Fibroblast of pulmonary artery (primary cell): ENCODE measurements at regions not wholly inside any gene's neighbourhood (a gene's known extent, or its start where the extent isn't known, plus 50 kb on each side); places are given as distances from the start of the nearest gene placed in this dataset.

Source experiments
- DNase-seq: peaks from one replicate; pipeline ENCODE4 v3.0.0-alpha.2; 2010; ENCODE audit warnings: low read depth
- H3K4me3 ChIP-seq: replicated peaks from 2 replicates; pipeline ENCODE4 v1.5.1; 2011; ENCODE audit warnings: low read depth, mild to moderate bottlenecking, control low read depth, low read length, moderate library complexity
- TF ChIP-seq, protein P1 (sequence below): IDR thresholded peaks from 2 replicates; pipeline ENCODE4 v1.5.1; 2011; ENCODE audit warnings: mild to moderate bottlenecking, control low read depth, low read length, inconsistent platforms; ENCODE audit errors: missing control alignments

DNA sequence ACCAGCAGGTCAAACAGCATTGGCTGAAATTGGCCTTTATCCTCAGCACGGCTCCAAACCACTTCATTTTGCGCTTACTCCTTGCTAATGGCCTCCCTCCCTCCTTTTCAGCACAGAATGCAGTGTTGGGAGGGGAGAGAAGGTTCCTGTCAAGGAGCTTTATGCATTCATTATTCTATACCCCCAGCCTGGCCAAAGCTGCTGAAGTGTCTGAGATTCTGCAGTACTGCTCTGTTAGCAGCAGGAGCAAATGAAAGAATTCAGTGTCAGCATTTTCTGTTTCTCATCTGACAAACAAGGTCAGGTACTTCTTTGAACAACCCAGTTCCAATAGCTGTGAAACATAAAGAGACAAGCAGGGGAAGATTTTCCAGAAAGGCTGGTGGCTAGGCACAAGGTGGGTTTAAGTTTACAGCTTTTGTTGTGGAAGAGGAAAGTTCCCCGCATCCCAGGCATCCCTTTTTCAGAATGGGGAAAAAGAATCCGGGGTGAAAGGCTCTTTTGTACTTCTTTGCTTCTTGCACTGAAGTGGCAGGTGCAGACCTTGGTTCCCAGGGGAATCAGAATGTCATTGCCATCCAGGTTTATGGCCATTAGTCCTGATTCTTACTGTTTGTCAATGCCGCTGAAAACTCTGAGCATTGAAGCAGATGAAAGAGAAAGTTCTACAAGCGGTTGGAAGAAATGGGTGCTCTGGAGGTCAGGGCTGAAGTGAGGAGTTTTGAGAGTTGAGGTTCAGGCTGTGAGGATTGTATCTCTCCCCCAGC lies 109.3 kb upstream of the APC start:
- TF ChIP-seq, protein P1, sequence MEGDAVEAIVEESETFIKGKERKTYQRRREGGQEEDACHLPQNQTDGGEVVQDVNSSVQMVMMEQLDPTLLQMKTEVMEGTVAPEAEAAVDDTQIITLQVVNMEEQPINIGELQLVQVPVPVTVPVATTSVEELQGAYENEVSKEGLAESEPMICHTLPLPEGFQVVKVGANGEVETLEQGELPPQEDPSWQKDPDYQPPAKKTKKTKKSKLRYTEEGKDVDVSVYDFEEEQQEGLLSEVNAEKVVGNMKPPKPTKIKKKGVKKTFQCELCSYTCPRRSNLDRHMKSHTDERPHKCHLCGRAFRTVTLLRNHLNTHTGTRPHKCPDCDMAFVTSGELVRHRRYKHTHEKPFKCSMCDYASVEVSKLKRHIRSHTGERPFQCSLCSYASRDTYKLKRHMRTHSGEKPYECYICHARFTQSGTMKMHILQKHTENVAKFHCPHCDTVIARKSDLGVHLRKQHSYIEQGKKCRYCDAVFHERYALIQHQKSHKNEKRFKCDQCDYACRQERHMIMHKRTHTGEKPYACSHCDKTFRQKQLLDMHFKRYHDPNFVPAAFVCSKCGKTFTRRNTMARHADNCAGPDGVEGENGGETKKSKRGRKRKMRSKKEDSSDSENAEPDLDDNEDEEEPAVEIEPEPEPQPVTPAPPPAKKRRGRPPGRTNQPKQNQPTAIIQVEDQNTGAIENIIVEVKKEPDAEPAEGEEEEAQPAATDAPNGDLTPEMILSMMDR: no peak
- H3K4me3 ChIP-seq: no peak overlapping the region
- no peak for DNase-seq

DNA sequence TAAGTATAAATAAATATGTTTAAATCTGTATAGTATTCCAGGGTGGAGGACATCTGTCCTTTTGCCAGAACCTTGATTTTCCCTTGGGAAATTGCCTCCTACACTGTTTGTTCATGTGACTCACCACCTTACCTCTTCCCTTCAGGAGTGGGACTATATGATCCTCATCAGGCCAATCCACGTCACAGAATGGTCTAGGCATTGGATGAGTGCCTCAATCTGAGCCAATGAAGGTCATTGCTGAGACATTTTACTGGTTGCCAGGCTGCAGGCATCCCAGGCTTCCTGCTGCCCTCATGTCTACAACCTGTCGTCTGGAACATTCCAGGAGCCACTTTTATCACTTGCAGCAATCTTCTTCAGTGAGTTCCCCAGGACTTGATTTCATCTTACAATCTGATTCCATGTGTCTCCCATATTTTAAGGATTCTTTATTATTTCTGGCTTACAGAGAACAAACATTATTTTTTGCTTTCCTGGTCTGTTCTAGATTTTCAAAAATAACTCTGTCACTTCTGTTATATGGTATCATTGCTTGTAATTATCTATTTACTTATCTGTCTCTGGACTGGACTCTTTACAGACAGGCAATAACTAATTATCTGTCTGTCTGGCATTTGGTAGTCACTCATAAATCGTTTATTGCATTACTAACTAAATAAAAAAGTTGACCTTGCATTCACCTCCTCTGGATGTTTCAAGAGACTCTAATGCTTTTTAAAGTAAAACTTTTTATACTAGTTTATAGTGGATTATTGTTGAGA lies 107.3 kb upstream of the APC start:
- no peak overlapping the region for H3K4me3 ChIP-seq
- DNase-seq: peak; percentile 16
- TF ChIP-seq, protein P1: no peak

DNA sequence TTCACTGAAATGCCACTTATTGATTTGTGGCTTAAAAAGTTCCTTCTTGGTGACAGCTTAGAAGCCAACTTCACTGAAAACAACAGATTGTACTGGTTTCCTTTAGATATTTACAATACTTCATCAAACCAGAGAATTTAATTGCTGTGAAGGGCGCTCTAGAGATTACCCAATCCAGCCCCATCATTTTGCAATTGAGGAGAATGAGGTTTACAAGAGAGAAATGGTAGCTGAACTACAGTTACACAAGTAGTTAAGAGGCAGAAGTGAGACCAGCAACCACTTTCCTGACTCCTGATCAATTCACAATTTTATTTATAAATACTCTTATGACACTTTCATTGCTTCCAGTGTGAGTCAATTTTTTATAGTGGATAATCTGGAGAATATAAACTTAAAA lies 103.5 kb upstream of the APC start:
- TF ChIP-seq, protein P1: no peak
- no peak for DNase-seq
- no peak overlapping the region for H3K4me3 ChIP-seq

DNA sequence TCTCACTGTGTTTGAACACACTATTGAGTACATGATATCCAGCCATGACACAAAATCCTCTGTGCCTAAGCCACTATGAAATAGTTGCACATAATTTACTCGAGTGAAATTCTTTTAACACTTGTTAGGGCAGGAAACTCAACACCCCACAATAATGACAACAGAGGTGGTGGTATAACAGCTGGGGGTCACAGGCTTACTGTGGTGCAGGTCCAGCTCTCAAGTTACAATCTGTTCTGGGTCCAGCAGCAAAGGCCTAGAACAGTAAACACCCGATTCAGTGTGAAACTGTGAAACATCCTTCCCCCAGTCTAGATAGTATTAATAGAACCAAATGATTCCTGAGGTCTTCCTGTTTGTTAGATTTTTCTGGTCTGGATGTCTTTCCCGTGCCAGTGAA lies 102.9 kb upstream of the APC start:
- H3K4me3 ChIP-seq: no peak overlapping the region
- TF ChIP-seq, protein P1: no peak
- DNase-seq: no peak

DNA sequence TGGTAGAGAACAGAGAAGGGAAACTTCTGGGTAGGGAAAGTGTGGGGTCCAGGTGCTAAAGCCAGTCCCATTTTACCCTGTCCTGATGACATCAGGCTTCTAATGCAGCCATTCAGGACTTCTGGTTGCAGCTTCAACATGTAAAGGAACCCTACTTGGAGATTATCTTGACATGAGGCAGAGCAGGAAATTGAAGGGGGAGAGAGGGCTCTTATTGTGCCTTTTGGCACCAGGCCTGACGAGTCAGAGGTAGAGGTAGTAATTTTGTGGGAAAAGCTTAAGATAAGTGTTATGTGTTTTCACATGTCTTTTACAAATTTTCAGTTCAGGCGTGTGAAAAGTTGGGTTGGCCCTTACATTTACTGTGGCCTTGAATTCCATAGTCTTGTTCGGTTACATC lies 102.4 kb upstream of the APC start:
- no peak overlapping the region for H3K4me3 ChIP-seq
- TF ChIP-seq, protein P1: no peak
- DNase-seq: no peak

DNA sequence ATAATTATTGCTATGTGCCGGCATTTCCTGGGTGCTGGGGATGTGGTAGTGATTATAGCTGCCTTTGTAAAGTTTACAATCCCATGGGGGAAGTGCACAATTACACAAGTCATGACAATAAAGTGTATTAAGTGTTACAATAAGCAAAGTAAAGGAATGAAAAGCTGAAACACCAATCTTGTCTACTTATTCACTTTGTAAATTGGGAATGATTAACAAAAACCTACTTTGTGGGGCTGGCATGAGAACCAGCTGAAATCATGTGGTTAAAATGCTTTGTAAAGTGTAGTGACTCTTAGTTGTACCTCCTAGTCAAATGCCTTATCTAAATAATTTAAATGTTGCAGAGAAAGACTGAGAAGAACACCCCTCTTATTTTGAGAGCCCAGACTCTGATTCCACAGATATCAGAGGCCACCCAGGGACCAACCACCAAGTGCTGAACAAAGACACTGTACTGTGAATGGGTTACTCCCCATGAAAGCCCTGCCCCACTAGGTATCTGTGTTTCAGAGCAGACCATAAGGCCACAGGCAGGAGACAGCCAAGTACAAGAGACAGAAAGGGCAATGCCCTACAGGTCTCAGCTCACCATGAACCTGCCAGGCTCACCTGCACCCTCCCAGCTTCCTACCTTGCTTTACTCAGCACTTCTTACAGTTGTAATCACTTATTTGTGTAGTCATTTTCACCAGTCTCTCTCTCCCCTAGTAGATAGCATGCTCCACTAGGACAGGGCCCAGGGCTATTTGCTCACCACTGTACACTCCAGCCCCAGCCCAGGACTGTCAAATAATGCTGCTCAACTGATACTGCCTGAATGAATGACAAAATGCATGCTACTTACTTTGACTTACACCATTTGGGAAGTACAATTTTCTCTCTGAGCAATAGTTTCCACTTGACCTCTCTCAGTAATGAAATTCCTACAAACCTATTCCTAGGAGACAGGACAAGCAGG lies 101.6 kb upstream of the APC start:
- H3K4me3 ChIP-seq: no peak overlapping the region
- no peak for DNase-seq
- TF ChIP-seq, protein P1: no peak
